ENCODE measurements at regions not wholly inside any gene's neighbourhood (a gene's known extent, or its start where the extent isn't known, plus 50 kb on each side); places are given as distances from the start of the nearest gene placed in this dataset.

GRCh38 chr1:218079347-218079746 lies 205.7 kb upstream of the RRP15 start:
- Histone ChIP-seq H3K9me3 (ENCODE audit: insufficient read depth, low read length) (no peaks in the 10 kb centered on the region), H3K4me2 (ENCODE audit: low read depth, low read length, poor library complexity, severe bottlenecking) (no peak overlapping the region), H3K9me2 (replicated peaks; ENCODE audit: insufficient read depth, low read length) (no peaks in the 10 kb centered on the region; the same call in 1 of the 2 replicates), H3K4me3 (ENCODE audit: insufficient read depth, low read length, poor library complexity, severe bottlenecking) (no peak overlapping the region), H2AFZ (ENCODE audit: low read depth, low read length, severe bottlenecking) (no peak overlapping the region), H3K79me2 (ENCODE audit: insufficient read depth, low read length) (no peaks in the 10 kb centered on the region), H3K9ac (ENCODE audit: low read length) (no peak overlapping the region), H3K27ac (ENCODE audit: low read depth, low read length) (no peak overlapping the region), H4K20me1 (ENCODE audit: low read depth, low read length) (no peaks in the 10 kb centered on the region), H3K36me3 (ENCODE audit: low read length) (no peaks in the 10 kb centered on the region), H3F3A (ENCODE audit: insufficient read depth) (no peaks in the 10 kb centered on the region), H3K27me3 (ENCODE audit: low read length) (no peaks in the 10 kb centered on the region)
- TF ChIP-seq EZH2phosphoT487 (conservative IDR thresholded peaks at IDR 0.05; ENCODE audit: low read length), result no peak
- no peak for TF ChIP-seq CTCF (IDR thresholded peaks at IDR 0.05; ENCODE audit: insufficient read depth, low read length, poor library complexity, severe bottlenecking)

DNA sequence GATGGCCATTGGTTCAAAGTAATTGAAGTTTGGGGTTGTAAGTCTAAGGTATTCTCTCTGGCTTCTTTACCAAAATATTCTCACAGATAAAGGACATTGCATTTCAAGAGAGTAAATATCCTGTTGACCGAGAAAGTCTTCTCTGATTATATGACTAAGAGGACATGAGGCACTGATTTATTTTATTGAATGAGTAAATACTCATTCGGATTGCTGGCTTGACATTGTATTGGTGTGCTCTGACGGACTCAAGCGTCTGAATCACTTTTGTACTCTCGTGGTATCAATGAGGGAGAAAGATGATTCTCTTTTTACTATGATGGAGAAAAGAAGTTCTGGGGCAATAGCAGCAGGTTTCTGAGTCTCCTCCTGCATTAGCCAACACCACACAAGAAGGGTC lies 205.3 kb upstream of the RRP15 start:
- Histone ChIP-seq H3F3A (ENCODE audit: insufficient read depth) (no peaks in the 10 kb centered on the region), H2AFZ (ENCODE audit: low read depth, low read length, severe bottlenecking) (no peak overlapping the region), H3K4me3 (ENCODE audit: insufficient read depth, low read length, poor library complexity, severe bottlenecking) (no peak overlapping the region), H3K36me3 (ENCODE audit: low read length) (no peaks in the 10 kb centered on the region), H3K9me3 (ENCODE audit: insufficient read depth, low read length) (no peaks in the 10 kb centered on the region), H3K4me2 (ENCODE audit: low read depth, low read length, poor library complexity, severe bottlenecking) (no peak overlapping the region), H3K27me3 (ENCODE audit: low read length) (no peaks in the 10 kb centered on the region), H3K9me2 (replicated peaks; ENCODE audit: insufficient read depth, low read length) (no peaks in the 10 kb centered on the region; the same call in 1 of the 2 replicates), H3K79me2 (ENCODE audit: insufficient read depth, low read length) (no peaks in the 10 kb centered on the region), H4K20me1 (ENCODE audit: low read depth, low read length) (no peaks in the 10 kb centered on the region), H3K27ac (ENCODE audit: low read depth, low read length) (no peak overlapping the region), H3K9ac (ENCODE audit: low read length) (no peak overlapping the region)
- no peak for TF ChIP-seq EZH2phosphoT487 (conservative IDR thresholded peaks at IDR 0.05; ENCODE audit: low read length)
- TF ChIP-seq CTCF (IDR thresholded peaks at IDR 0.05; ENCODE audit: insufficient read depth, low read length, poor library complexity, severe bottlenecking), result no peak

DNA sequence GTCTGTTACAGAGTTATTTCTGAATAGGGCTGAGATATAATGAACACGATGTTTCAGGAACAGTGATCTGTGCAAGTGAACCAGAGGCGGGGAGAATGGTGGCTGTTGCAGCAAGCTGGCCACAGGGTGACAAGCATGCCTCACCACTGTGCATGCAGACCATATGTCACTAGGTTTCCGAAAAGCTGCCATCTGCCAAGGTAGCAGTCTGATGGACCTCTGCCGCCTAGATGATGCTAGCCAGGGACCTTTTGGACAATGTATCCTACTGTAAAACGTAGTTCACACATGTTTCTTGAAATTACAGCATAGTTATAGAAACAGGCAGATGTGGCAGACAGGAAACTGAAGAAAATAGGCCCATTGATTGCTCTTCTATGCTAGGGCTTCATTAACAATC lies 204.2 kb upstream of the RRP15 start:
- TF ChIP-seq CTCF (IDR thresholded peaks at IDR 0.05; ENCODE audit: insufficient read depth, low read length, poor library complexity, severe bottlenecking), result no peak
- no peak for TF ChIP-seq EZH2phosphoT487 (conservative IDR thresholded peaks at IDR 0.05; ENCODE audit: low read length)
- Histone ChIP-seq H4K20me1 (ENCODE audit: low read depth, low read length) (no peaks in the 10 kb centered on the region), H3K4me3 (ENCODE audit: insufficient read depth, low read length, poor library complexity, severe bottlenecking) (no peak overlapping the region), H3K27ac (ENCODE audit: low read depth, low read length) (no peak overlapping the region), H3K9ac (ENCODE audit: low read length) (no peak overlapping the region), H3F3A (ENCODE audit: insufficient read depth) (no peaks in the 10 kb centered on the region), H3K9me2 (replicated peaks; ENCODE audit: insufficient read depth, low read length) (no peaks in the 10 kb centered on the region; the same call in 1 of the 2 replicates), H2AFZ (ENCODE audit: low read depth, low read length, severe bottlenecking) (no peak overlapping the region), H3K36me3 (ENCODE audit: low read length) (no peaks in the 10 kb centered on the region), H3K27me3 (ENCODE audit: low read length) (no peaks in the 10 kb centered on the region), H3K4me2 (ENCODE audit: low read depth, low read length, poor library complexity, severe bottlenecking) (no peak overlapping the region), H3K9me3 (ENCODE audit: insufficient read depth, low read length) (no peaks in the 10 kb centered on the region), H3K79me2 (ENCODE audit: insufficient read depth, low read length) (no peaks in the 10 kb centered on the region)
